ACC112 (cell line): ENCODE measurements at regions not wholly inside any gene's neighbourhood (a gene's known extent, or its start where the extent isn't known, plus 50 kb on each side); places are given as distances from the start of the nearest gene placed in this dataset.

ENCODE experiments used
- H2AFZ ChIP-seq: fragments of 200-600 bp; sonication (generic); one replicate; pipeline ENCODE4 v1.6.0; 2017; ENCODE audit warnings: antibody characterized with exemption, low read length; ENCODE audit not compliant: unreplicated experiment
- H3K27ac ChIP-seq: fragments of 200-600 bp; sonication (generic); 2 replicates; pipeline ENCODE4 v1.5.1; 2014; ENCODE audit warnings: low read depth, mild to moderate bottlenecking, antibody characterized with exemption, low read length, moderate library complexity
- H3K27me3 ChIP-seq: fragments of 200-600 bp; sonication (generic); 2 replicates; pipeline ENCODE4 v1.6.1; 2014; ENCODE audit warnings: mild to moderate bottlenecking, antibody characterized with exemption, low read length, moderate library complexity, mixed read lengths; ENCODE audit not compliant: insufficient read depth
- H3K36me3 ChIP-seq: fragments of 200-600 bp; sonication (generic); 2 replicates; pipeline ENCODE4 v1.6.1; 2016; ENCODE audit warnings: mild to moderate bottlenecking, antibody characterized with exemption, low read length, moderate library complexity, mixed read lengths; ENCODE audit not compliant: insufficient read depth
- H3K4me1 ChIP-seq: fragments of 200-600 bp; sonication (generic); one replicate; pipeline ENCODE4 v1.6.1; 2016; ENCODE audit warnings: low read length, mixed read lengths; ENCODE audit not compliant: insufficient read depth, unreplicated experiment, control insufficient read depth
- H3K4me3 ChIP-seq: fragments of 200-600 bp; sonication (generic); 2 replicates; pipeline ENCODE4 v1.5.1; 2014; ENCODE audit warnings: mild to moderate bottlenecking, low read depth, low read length
- H3K79me2 ChIP-seq: fragments of 200-600 bp; sonication (generic); one replicate; pipeline ENCODE4 v1.6.0; 2016; ENCODE audit warnings: low read length; ENCODE audit not compliant: control insufficient read depth, unreplicated experiment, insufficient read depth

- no peak overlapping the region for H3K27ac ChIP-seq
- no peaks in the 10 kb centered on the region for H3K36me3 ChIP-seq
- H2AFZ ChIP-seq, result no peak overlapping the region
- H3K27me3 ChIP-seq, result no peaks in the 10 kb centered on the region
- no peaks in the 10 kb centered on the region for H3K79me2 ChIP-seq
- no peaks in the 10 kb centered on the region for H3K4me1 ChIP-seq
- no peak overlapping the region for H3K4me3 ChIP-seq
These were observed 97.4 kb downstream of the HINT1 start for GRCh38 chr5:131067636-131068035.

GRCh38 chr5:131064669-131065371 lies 100.2 kb downstream of the HINT1 start:
- H3K27ac ChIP-seq, result no peak overlapping the region
- H2AFZ ChIP-seq, result no peak overlapping the region
- H3K36me3 ChIP-seq, result no peaks in the 10 kb centered on the region
- H3K4me1 ChIP-seq, result no peaks in the 10 kb centered on the region
- no peaks in the 10 kb centered on the region for H3K79me2 ChIP-seq
- H3K4me3 ChIP-seq, result no peak overlapping the region
- H3K27me3 ChIP-seq, result no peaks in the 10 kb centered on the region

GRCh38 chr5:131042021-131042789 lies 122.9 kb downstream of the HINT1 start:
- H2AFZ ChIP-seq, result no peak overlapping the region
- H3K36me3 ChIP-seq, result no peaks in the 10 kb centered on the region
- H3K4me3 ChIP-seq, result no peak overlapping the region
- H3K4me1 ChIP-seq, result no peaks in the 10 kb centered on the region
- no peaks in the 10 kb centered on the region for H3K79me2 ChIP-seq
- no peak overlapping the region for H3K27ac ChIP-seq
- peaks cover 4% of the 10 kb centered on the region; the same call in 1 of the 2 replicates for H3K27me3 ChIP-seq

- Histone ChIP-seq H2AFZ (no peak overlapping the region), H3K79me2 (no peaks in the 10 kb centered on the region), H3K36me3 (no peaks in the 10 kb centered on the region), H3K27me3 (no peaks in the 10 kb centered on the region), H3K27ac (no peak overlapping the region), H3K4me1 (no peaks in the 10 kb centered on the region), H3K4me3 (no peak overlapping the region)
These were observed 141.6 kb downstream of the HINT1 start for GRCh38 chr5:131023498-131023865.

- Histone ChIP-seq H3K4me1 (no peaks in the 10 kb centered on the region), H3K4me3 (no peak overlapping the region), H3K27me3 (no peaks in the 10 kb centered on the region), H3K79me2 (no peaks in the 10 kb centered on the region), H2AFZ (no peak overlapping the region), H3K27ac (no peak overlapping the region), H3K36me3 (no peaks in the 10 kb centered on the region)
These were observed 142.1 kb downstream of the HINT1 start for GRCh38 chr5:131022811-131023497.

- Histone ChIP-seq H3K4me3 (no peak overlapping the region), H3K4me1 (no peaks in the 10 kb centered on the region), H3K79me2 (no peaks in the 10 kb centered on the region), H2AFZ (no peak overlapping the region), H3K36me3 (no peaks in the 10 kb centered on the region), H3K27ac (no peak overlapping the region), H3K27me3 (no peaks in the 10 kb centered on the region)
These were observed 143.4 kb downstream of the HINT1 start for GRCh38 chr5:131021646-131022045.

GRCh38 chr5:131019601-131020315 lies 145.3 kb downstream of the HINT1 start:
- H3K4me3 ChIP-seq, result no peak overlapping the region
- H3K27ac ChIP-seq, result no peak overlapping the region
- H3K4me1 ChIP-seq, result no peaks in the 10 kb centered on the region
- no peaks in the 10 kb centered on the region for H3K79me2 ChIP-seq
- no peaks in the 10 kb centered on the region for H3K27me3 ChIP-seq
- H3K36me3 ChIP-seq, result no peaks in the 10 kb centered on the region
- no peak overlapping the region for H2AFZ ChIP-seq

GRCh38 chr5:131019111-131019510 lies 145.9 kb downstream of the HINT1 start:
- Histone ChIP-seq H2AFZ (no peak overlapping the region), H3K36me3 (no peaks in the 10 kb centered on the region), H3K27me3 (no peaks in the 10 kb centered on the region), H3K4me1 (no peaks in the 10 kb centered on the region), H3K79me2 (no peaks in the 10 kb centered on the region), H3K27ac (no peak overlapping the region), H3K4me3 (no peak overlapping the region)

GRCh38 chr5:131008329-131008728 lies 156.7 kb downstream of the HINT1 start:
- Histone ChIP-seq H3K36me3 (no peaks in the 10 kb centered on the region), H3K4me3 (no peak overlapping the region), H3K27ac (no peak overlapping the region), H3K79me2 (no peaks in the 10 kb centered on the region), H2AFZ (no peak overlapping the region), H3K27me3 (peaks cover 3% of the 10 kb centered on the region; the same call in 1 of the 2 replicates), H3K4me1 (no peaks in the 10 kb centered on the region)

- Histone ChIP-seq H3K27ac (no peak overlapping the region), H3K27me3 (peaks cover 8% of the 10 kb centered on the region; the same call in 1 of the 2 replicates), H3K36me3 (no peaks in the 10 kb centered on the region), H2AFZ (no peak overlapping the region), H3K4me1 (no peaks in the 10 kb centered on the region), H3K4me3 (no peak overlapping the region), H3K79me2 (no peaks in the 10 kb centered on the region)
These were observed 158.9 kb downstream of the HINT1 start for GRCh38 chr5:131005963-131006684.
